Neural progenitor cell (in vitro differentiated cells): ENCODE measurements at regions not wholly inside any gene's neighbourhood (a gene's known extent, or its start where the extent isn't known, plus 50 kb on each side); places are given as distances from the start of the nearest gene placed in this dataset.

Experiments
- DNase-seq: peaks from one replicate; pipeline ENCODE4 v3.0.0-alpha.2; 2016; ENCODE audit warnings: low spot score
- H2AFZ ChIP-seq: fragments of 200-600 bp; sonication (generic); replicated peaks from 2 replicates; pipeline ENCODE4 v1.6.1; 2016; ENCODE audit warnings: antibody characterized with exemption
- H3F3A ChIP-seq: fragments of 200-600 bp; sonication (generic); 2 replicates; pipeline ENCODE4 v1.6.1; 2016; ENCODE audit warnings: antibody characterized with exemption, low read depth
- H3K27ac ChIP-seq: fragments of 200-600 bp; sonication (generic); 2 replicates; pipeline ENCODE4 v1.5.1; 2016; ENCODE audit warnings: mild to moderate bottlenecking
- H3K27me3 ChIP-seq: fragments of 200-600 bp; sonication (generic); 2 replicates; pipeline ENCODE4 v1.6.1; 2016; ENCODE audit warnings: mild to moderate bottlenecking, moderate library complexity
- H3K36me3 ChIP-seq: fragments of 200-600 bp; sonication (generic); 2 replicates; pipeline ENCODE4 v1.5.1; 2016
- H3K4me1 ChIP-seq: fragments of 200-600 bp; sonication (generic); 2 replicates; pipeline ENCODE4 v1.6.1; 2016; ENCODE audit warnings: mixed run types
- H3K4me2 ChIP-seq: fragments of 200-600 bp; sonication (generic); 2 replicates; pipeline ENCODE4 v1.6.1; 2016
- H3K4me3 ChIP-seq: fragments of 200-600 bp; sonication (generic); 2 replicates; pipeline ENCODE4 v1.5.1; 2016
- H3K79me2 ChIP-seq: fragments of 200-600 bp; sonication (generic); 2 replicates; pipeline ENCODE4 v1.6.1; 2016; ENCODE audit warnings: low read depth
- H3K9ac ChIP-seq: fragments of 200-600 bp; sonication (generic); 2 replicates; pipeline ENCODE4 v1.6.1; 2016
- H3K9me3 ChIP-seq: fragments of 200-600 bp; sonication (generic); 2 replicates; pipeline ENCODE4 v1.5.1; 2016; ENCODE audit warnings: low read depth
- H4K20me1 ChIP-seq: fragments of 200-600 bp; sonication (generic); 2 replicates; pipeline ENCODE4 v1.6.1; 2016; ENCODE audit warnings: low read depth
- H3K27ac Mint-ChIP-seq: 3 replicates; pipeline ENCODE4 v1.8.0; 2021; ENCODE audit warnings: mixed read lengths
- H3K27me3 Mint-ChIP-seq: 2 replicates; pipeline ENCODE4 v1.8.0; 2022; ENCODE audit warnings: low read depth, mild to moderate bottlenecking, inconsistent platforms, moderate library complexity, mixed read lengths; ENCODE audit not compliant: insufficient read depth
- H3K36me3 Mint-ChIP-seq: 3 replicates; pipeline ENCODE4 v1.8.0; 2021; ENCODE audit warnings: mixed read lengths
- H3K4me1 Mint-ChIP-seq: 3 replicates; pipeline ENCODE4 v1.8.0; 2021; ENCODE audit warnings: mixed read lengths
- H3K4me3 Mint-ChIP-seq: 3 replicates; pipeline ENCODE4 v1.8.0; 2021; ENCODE audit warnings: mild to moderate bottlenecking, moderate library complexity, mixed read lengths
- H3K9me3 Mint-ChIP-seq: 3 replicates; pipeline ENCODE4 v1.8.0; 2020; ENCODE audit warnings: mixed read lengths
- CTCF ChIP-seq: fragments of 200-600 bp; sonication (generic); IDR thresholded peaks from 2 replicates; pipeline ENCODE4 v1.5.1; 2017; ENCODE audit warnings: antibody characterized with exemption, mild to moderate bottlenecking
- EZH2 ChIP-seq: fragments of 200-600 bp; sonication (generic); IDR thresholded peaks from 2 replicates; pipeline ENCODE4 v1.6.1; 2017; ENCODE audit warnings: antibody characterized with exemption, mild to moderate bottlenecking, moderate library complexity
- EZH2phosphoT487 ChIP-seq: fragments of 200-600 bp; sonication (generic); IDR thresholded peaks from 2 replicates; pipeline ENCODE4 v1.6.1; 2017; ENCODE audit warnings: antibody characterized with exemption

- Histone ChIP-seq H3F3A (no peaks in the 10 kb centered on the region), H4K20me1 (no peaks in the 10 kb centered on the region), H3K4me3 (no peak overlapping the region), H3K36me3 (no peaks in the 10 kb centered on the region), H3K4me1 (no peaks in the 10 kb centered on the region), H3K27me3 (no peaks in the 10 kb centered on the region), H3K27ac (no peak overlapping the region), H3K9me3 (no peaks in the 10 kb centered on the region), H2AFZ (no peak overlapping the region), H3K4me2 (no peak overlapping the region), H3K9ac (no peak overlapping the region), H3K79me2 (no peaks in the 10 kb centered on the region)
- Mint-ChIP-seq H3K4me1 (no peaks in the 10 kb centered on the region), H3K27me3 (peaks cover 2% of the 10 kb centered on the region), H3K27ac (no peak overlapping the region), H3K36me3 (no peaks in the 10 kb centered on the region), H3K4me3 (no peak overlapping the region), H3K9me3 (peaks cover 28% of the 10 kb centered on the region)
- no peak for DNase-seq
- no peak for TF ChIP-seq CTCF
- no peak for TF ChIP-seq EZH2
- no peak for TF ChIP-seq EZH2phosphoT487
These were observed 310.8 kb upstream of the TFPI start for GRCh38 chr2:187865025-187865424.

GRCh38 chr2:187867165-187867564 is 312.9 kb upstream of the TFPI start:
- TF ChIP-seq CTCF (no peak), EZH2phosphoT487 (no peak), EZH2 (no peak)
- H3K4me1 Mint-ChIP-seq = no peaks in the 10 kb centered on the region
- no peaks in the 10 kb centered on the region for H3F3A ChIP-seq
- H3K4me1 ChIP-seq = no peaks in the 10 kb centered on the region
- no peak overlapping the region for H3K9ac ChIP-seq
- peaks cover 28% of the 10 kb centered on the region for H3K9me3 Mint-ChIP-seq
- no peak overlapping the region for H3K4me3 ChIP-seq
- H3K27me3 ChIP-seq = no peaks in the 10 kb centered on the region
- no peak for DNase-seq
- H3K27me3 Mint-ChIP-seq = peaks cover 2% of the 10 kb centered on the region
- no peak overlapping the region for H3K4me2 ChIP-seq
- no peaks in the 10 kb centered on the region for H3K36me3 Mint-ChIP-seq
- H3K9me3 ChIP-seq = no peaks in the 10 kb centered on the region
- no peak overlapping the region for H3K27ac ChIP-seq
- no peaks in the 10 kb centered on the region for H3K36me3 ChIP-seq
- H4K20me1 ChIP-seq = no peaks in the 10 kb centered on the region
- H3K27ac Mint-ChIP-seq = no peak overlapping the region
- no peak overlapping the region for H2AFZ ChIP-seq
- H3K79me2 ChIP-seq = no peaks in the 10 kb centered on the region
- no peak overlapping the region for H3K4me3 Mint-ChIP-seq

GRCh38 chr2:187869195-187869594 is 315.0 kb upstream of the TFPI start:
- DNase-seq = no peak
- no peak overlapping the region for H3K4me3 ChIP-seq
- H3K9me3 ChIP-seq = no peaks in the 10 kb centered on the region
- H3K4me1 Mint-ChIP-seq = no peaks in the 10 kb centered on the region
- H2AFZ ChIP-seq = no peak overlapping the region
- H3K27me3 Mint-ChIP-seq = peaks cover 2% of the 10 kb centered on the region
- H3K36me3 ChIP-seq = no peaks in the 10 kb centered on the region
- no peaks in the 10 kb centered on the region for H3K4me1 ChIP-seq
- H3K27ac ChIP-seq = no peak overlapping the region
- H4K20me1 ChIP-seq = no peaks in the 10 kb centered on the region
- no peak for TF ChIP-seq EZH2
- no peak for TF ChIP-seq EZH2phosphoT487
- no peak for TF ChIP-seq CTCF
- H3K79me2 ChIP-seq = no peaks in the 10 kb centered on the region
- no peaks in the 10 kb centered on the region for H3F3A ChIP-seq
- no peak overlapping the region for H3K9ac ChIP-seq
- H3K4me2 ChIP-seq = no peak overlapping the region
- H3K27me3 ChIP-seq = no peaks in the 10 kb centered on the region
- H3K4me3 Mint-ChIP-seq = no peak overlapping the region
- H3K36me3 Mint-ChIP-seq = no peaks in the 10 kb centered on the region
- peaks cover 28% of the 10 kb centered on the region for H3K9me3 Mint-ChIP-seq
- H3K27ac Mint-ChIP-seq = no peak overlapping the region

GRCh38 chr2:187871506-187871905 is 317.3 kb upstream of the TFPI start:
- Mint-ChIP-seq H3K4me1 (no peaks in the 10 kb centered on the region), H3K36me3 (no peaks in the 10 kb centered on the region), H3K4me3 (no peak overlapping the region), H3K9me3 (peaks cover 23% of the 10 kb centered on the region), H3K27me3 (peaks cover 2% of the 10 kb centered on the region), H3K27ac (no peak overlapping the region)
- DNase-seq = no peak
- Histone ChIP-seq H3K36me3 (no peaks in the 10 kb centered on the region), H2AFZ (no peak overlapping the region), H3F3A (no peaks in the 10 kb centered on the region), H3K4me2 (no peak overlapping the region), H3K4me3 (no peak overlapping the region), H3K9ac (no peak overlapping the region), H3K27ac (no peak overlapping the region), H3K4me1 (no peaks in the 10 kb centered on the region), H3K79me2 (no peaks in the 10 kb centered on the region), H4K20me1 (no peaks in the 10 kb centered on the region), H3K9me3 (no peaks in the 10 kb centered on the region), H3K27me3 (no peaks in the 10 kb centered on the region)
- no peak for TF ChIP-seq CTCF
- no peak for TF ChIP-seq EZH2
